ENCODE measurements at regions not wholly inside any gene's neighbourhood (a gene's known extent, or its start where the extent isn't known, plus 50 kb on each side); places are given as distances from the start of the nearest gene placed in this dataset.

DNA sequence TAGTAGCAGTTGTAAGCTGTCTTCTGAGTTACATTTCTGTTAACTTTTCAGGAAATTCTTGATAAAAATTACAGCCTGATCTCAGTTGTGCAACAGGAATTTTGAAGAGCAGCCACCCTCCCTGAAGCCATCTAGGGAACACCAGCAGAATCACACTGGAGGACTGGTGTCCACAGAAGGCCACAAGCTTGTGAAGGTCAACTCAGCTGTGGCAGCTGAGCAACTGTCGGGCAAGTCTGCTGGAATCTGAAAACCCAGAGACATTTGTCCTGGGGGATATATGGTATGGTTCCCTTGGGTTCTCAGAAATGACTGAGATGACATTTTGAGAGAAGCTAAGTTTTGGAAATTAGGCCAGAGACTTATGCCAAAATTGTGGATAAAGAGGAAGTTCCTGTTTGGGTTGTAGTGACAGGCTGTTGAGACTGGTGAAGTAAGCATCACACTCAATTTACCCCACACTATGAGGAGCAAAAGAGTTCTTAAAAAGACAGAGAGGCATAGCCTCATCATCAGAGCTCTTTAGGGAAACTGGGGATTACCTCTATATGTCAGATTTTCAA, 78.1 kb upstream of the TNIP3 start:
- no peaks in the 10 kb centered on the region for H3K79me2 ChIP-seq
- H3K36me3 ChIP-seq (replicated peaks; ENCODE audit: insufficient read depth, low read depth): no peaks in the 10 kb centered on the region
- no peak overlapping the region for H2AFZ ChIP-seq
- no peaks in the 10 kb centered on the region for H3K27me3 ChIP-seq
- no peaks in the 10 kb centered on the region for H3K9me2 ChIP-seq (replicated peaks; ENCODE audit: insufficient read depth)
- peaks cover 5% of the 10 kb centered on the region for H3K4me1 ChIP-seq (ENCODE audit: insufficient read depth)
- H3K4me2 ChIP-seq: no peak overlapping the region
- H3K9me3 ChIP-seq (ENCODE audit: low read depth): no peaks in the 10 kb centered on the region
- no peaks in the 10 kb centered on the region for H4K20me1 ChIP-seq (ENCODE audit: insufficient read depth, poor library complexity, severe bottlenecking)
- H3K27ac ChIP-seq: no peak overlapping the region
- no peak overlapping the region for H3K4me3 ChIP-seq
- WGBS (ENCODE audit: low lambda C conversion rate, missing lambda C conversion rate): 94% methylated on average over 1 of the region's 1 CpG
- no peak for TF ChIP-seq EZH2 (IDR thresholded peaks at IDR 0.05; ENCODE audit: borderline replicate concordance)
- TF ChIP-seq EZH2phosphoT487 (IDR thresholded peaks at IDR 0.05; ENCODE audit: low read depth, severe bottlenecking, unreplicated experiment): no peak
- TF ChIP-seq, protein P1, sequence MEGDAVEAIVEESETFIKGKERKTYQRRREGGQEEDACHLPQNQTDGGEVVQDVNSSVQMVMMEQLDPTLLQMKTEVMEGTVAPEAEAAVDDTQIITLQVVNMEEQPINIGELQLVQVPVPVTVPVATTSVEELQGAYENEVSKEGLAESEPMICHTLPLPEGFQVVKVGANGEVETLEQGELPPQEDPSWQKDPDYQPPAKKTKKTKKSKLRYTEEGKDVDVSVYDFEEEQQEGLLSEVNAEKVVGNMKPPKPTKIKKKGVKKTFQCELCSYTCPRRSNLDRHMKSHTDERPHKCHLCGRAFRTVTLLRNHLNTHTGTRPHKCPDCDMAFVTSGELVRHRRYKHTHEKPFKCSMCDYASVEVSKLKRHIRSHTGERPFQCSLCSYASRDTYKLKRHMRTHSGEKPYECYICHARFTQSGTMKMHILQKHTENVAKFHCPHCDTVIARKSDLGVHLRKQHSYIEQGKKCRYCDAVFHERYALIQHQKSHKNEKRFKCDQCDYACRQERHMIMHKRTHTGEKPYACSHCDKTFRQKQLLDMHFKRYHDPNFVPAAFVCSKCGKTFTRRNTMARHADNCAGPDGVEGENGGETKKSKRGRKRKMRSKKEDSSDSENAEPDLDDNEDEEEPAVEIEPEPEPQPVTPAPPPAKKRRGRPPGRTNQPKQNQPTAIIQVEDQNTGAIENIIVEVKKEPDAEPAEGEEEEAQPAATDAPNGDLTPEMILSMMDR (IDR thresholded peaks at IDR 0.05; ENCODE audit: poor library complexity): no peak
- DNase-seq (ENCODE audit: low spot score): no peak

DNA sequence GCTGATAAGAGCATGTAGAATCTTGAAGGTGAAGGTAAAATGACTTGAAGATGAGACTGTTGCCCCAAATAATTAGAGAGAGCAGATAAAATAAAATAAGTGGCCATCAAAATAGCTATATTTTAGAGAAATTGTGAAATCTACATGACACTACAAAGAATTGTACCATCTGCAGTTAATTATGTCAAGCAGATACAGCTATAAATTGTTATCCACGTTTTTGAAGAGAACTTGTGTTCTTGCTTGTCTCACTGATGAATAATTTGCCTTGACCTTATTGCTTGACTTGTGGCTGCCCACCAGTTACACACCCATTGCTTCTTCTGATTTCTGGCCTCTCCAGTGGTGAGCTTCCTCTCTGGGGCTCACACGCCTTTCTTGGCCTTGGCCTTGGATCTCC, 75.8 kb upstream of the TNIP3 start:
- no peaks in the 10 kb centered on the region for H3K36me3 ChIP-seq (replicated peaks; ENCODE audit: insufficient read depth, low read depth)
- no peaks in the 10 kb centered on the region for H3K27me3 ChIP-seq

DNA sequence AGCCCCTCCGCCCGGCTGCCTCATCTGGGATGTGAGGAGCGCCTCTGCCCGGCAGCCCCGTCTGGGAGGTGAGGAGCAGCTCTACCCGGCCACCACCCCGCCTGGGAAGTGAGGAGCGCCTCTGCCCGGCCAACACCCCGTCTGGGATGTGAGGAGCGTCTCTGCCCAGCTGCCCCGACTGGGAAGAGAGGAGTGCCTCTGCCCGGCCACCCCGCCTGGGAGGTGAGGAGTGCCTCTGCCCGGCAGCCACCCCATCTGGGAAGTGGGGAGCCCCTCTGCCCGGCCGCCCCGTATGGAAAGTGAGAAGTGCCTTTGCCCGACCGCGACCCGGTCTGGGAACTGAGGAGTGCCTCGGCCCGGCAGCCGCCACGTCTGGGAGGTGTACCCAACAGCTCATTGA, 74.3 kb upstream of the TNIP3 start:
- Histone ChIP-seq H3K36me3 (replicated peaks; ENCODE audit: insufficient read depth, low read depth) (no peaks in the 10 kb centered on the region), H4K20me1 (ENCODE audit: insufficient read depth, poor library complexity, severe bottlenecking) (no peaks in the 10 kb centered on the region), H3K27me3 (no peaks in the 10 kb centered on the region), H3K4me3 (no peak overlapping the region), H3K9me3 (ENCODE audit: low read depth) (no peaks in the 10 kb centered on the region), H3K27ac (no peak overlapping the region), H2AFZ (no peak overlapping the region), H3K4me1 (ENCODE audit: insufficient read depth) (peaks cover 5% of the 10 kb centered on the region), H3K9me2 (replicated peaks; ENCODE audit: insufficient read depth) (no peaks in the 10 kb centered on the region), H3K79me2 (no peaks in the 10 kb centered on the region), H3K4me2 (no peak overlapping the region)
- no peak for DNase-seq (ENCODE audit: low spot score)
- 97% methylated on average over 21 of the region's 26 CpGs for WGBS (ENCODE audit: low lambda C conversion rate, missing lambda C conversion rate)
- TF ChIP-seq, protein P1 (IDR thresholded peaks at IDR 0.05; ENCODE audit: poor library complexity): no peak
- TF ChIP-seq EZH2 (IDR thresholded peaks at IDR 0.05; ENCODE audit: borderline replicate concordance) (no peak), EZH2phosphoT487 (IDR thresholded peaks at IDR 0.05; ENCODE audit: low read depth, severe bottlenecking, unreplicated experiment) (no peak)

More for the DNA sequence above, 75.8 kb upstream of the TNIP3 start:
- no peaks in the 10 kb centered on the region for H3K9me2 ChIP-seq (replicated peaks; ENCODE audit: insufficient read depth)
- H3K27ac ChIP-seq: no peak overlapping the region
- H4K20me1 ChIP-seq (ENCODE audit: insufficient read depth, poor library complexity, severe bottlenecking): no peaks in the 10 kb centered on the region
- no peak for TF ChIP-seq EZH2phosphoT487 (IDR thresholded peaks at IDR 0.05; ENCODE audit: low read depth, severe bottlenecking, unreplicated experiment)
- no peak for TF ChIP-seq EZH2 (IDR thresholded peaks at IDR 0.05; ENCODE audit: borderline replicate concordance)
- TF ChIP-seq, protein P1 (IDR thresholded peaks at IDR 0.05; ENCODE audit: poor library complexity): no peak
- WGBS (ENCODE audit: low lambda C conversion rate, missing lambda C conversion rate): 71% methylated on average over 2 of the region's 2 CpGs
- no peak overlapping the region for H3K4me3 ChIP-seq
- no peaks in the 10 kb centered on the region for H3K9me3 ChIP-seq (ENCODE audit: low read depth)
- DNase-seq (ENCODE audit: low spot score): no peak
- H2AFZ ChIP-seq: no peak overlapping the region
- no peak overlapping the region for H3K4me2 ChIP-seq
- H3K79me2 ChIP-seq: no peaks in the 10 kb centered on the region
- H3K4me1 ChIP-seq (ENCODE audit: insufficient read depth): peaks cover 5% of the 10 kb centered on the region

DNA sequence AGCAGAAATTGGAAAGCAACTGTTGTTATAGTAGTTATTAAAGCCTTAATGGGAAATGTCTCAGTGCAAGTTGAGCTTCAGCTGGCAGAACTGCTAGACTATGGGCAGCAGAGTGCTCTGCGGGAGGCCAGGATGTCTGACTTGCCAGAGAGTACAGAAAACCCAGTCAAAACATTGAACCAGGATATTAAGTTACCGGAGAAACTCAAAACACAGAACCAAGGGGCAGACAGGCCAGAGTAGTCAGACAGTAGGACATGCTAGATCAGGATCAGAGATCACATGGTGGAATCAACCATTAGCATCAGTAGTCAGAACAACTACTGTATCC, 72.9 kb upstream of the TNIP3 start:
- Histone ChIP-seq H3K9me2 (replicated peaks; ENCODE audit: insufficient read depth) (no peaks in the 10 kb centered on the region), H3K79me2 (no peaks in the 10 kb centered on the region), H3K4me2 (no peak overlapping the region), H3K27ac (no peak overlapping the region), H3K4me1 (ENCODE audit: insufficient read depth) (no peaks in the 10 kb centered on the region), H3K9me3 (ENCODE audit: low read depth) (no peaks in the 10 kb centered on the region), H4K20me1 (ENCODE audit: insufficient read depth, poor library complexity, severe bottlenecking) (no peaks in the 10 kb centered on the region), H2AFZ (no peak overlapping the region), H3K4me3 (no peak overlapping the region), H3K27me3 (no peaks in the 10 kb centered on the region), H3K36me3 (replicated peaks; ENCODE audit: insufficient read depth, low read depth) (no peaks in the 10 kb centered on the region)
- DNase-seq (ENCODE audit: low spot score): no peak
- TF ChIP-seq, protein P1 (IDR thresholded peaks at IDR 0.05; ENCODE audit: poor library complexity): no peak
- 88% methylated on average over 2 of the region's 2 CpGs for WGBS (ENCODE audit: low lambda C conversion rate, missing lambda C conversion rate)
